GM23338 (cell line): ENCODE measurements at regions not wholly inside any gene's neighbourhood (a gene's known extent, or its start where the extent isn't known, plus 50 kb on each side); places are given as distances from the start of the nearest gene placed in this dataset.
A peak's percentile ranks its signal among the peaks of the same experiment; 100 is the strongest.

Experiments
- ATAC-seq: fragments of 200-7000 bp; cut with Tn5 transposase; 3 replicates; pipeline ENCODE4 v1.9.1; 2020
- DNase-seq: peaks from one replicate; pipeline ENCODE4 v3.0.0-alpha.2; 2015; ENCODE audit warnings: low spot score
- H2AFZ ChIP-seq: fragments of 200-600 bp; sonication (generic); 2 replicates; pipeline ENCODE4 v1.8.0; 2016; ENCODE audit warnings: antibody characterized with exemption, mild to moderate bottlenecking, moderate library complexity
- H3F3A ChIP-seq: fragments of 200-600 bp; sonication (generic); replicated peaks from 2 replicates; pipeline ENCODE4 v1.8.0; 2017; ENCODE audit warnings: antibody characterized with exemption, mixed run types, low read depth
- H3K27ac ChIP-seq: fragments of 200-600 bp; sonication (generic); 2 replicates; pipeline ENCODE4 v1.6.1; 2016; ENCODE audit warnings: low read depth
- H3K27me3 ChIP-seq: fragments of 200-600 bp; sonication (generic); 2 replicates; pipeline ENCODE4 v1.8.0; 2016; ENCODE audit warnings: mild to moderate bottlenecking, mixed run types, moderate library complexity; ENCODE audit not compliant: insufficient read depth
- H3K36me3 ChIP-seq: fragments of 200-600 bp; sonication (generic); 2 replicates; pipeline ENCODE4 v1.8.0; 2016; ENCODE audit warnings: mild to moderate bottlenecking; ENCODE audit not compliant: insufficient read depth
- H3K4me1 ChIP-seq: fragments of 200-600 bp; sonication (generic); 2 replicates; pipeline ENCODE4 v1.8.0; 2016; ENCODE audit warnings: mild to moderate bottlenecking, moderate library complexity; ENCODE audit not compliant: insufficient read depth
- H3K4me2 ChIP-seq: fragments of 200-600 bp; sonication (generic); 2 replicates; pipeline ENCODE4 v1.7.1; 2017; ENCODE audit warnings: mixed run types
- H3K4me3 ChIP-seq: fragments of 200-600 bp; sonication (generic); 2 replicates; pipeline ENCODE4 v1.6.1; 2016; ENCODE audit warnings: mixed run types
- H3K79me2 ChIP-seq: fragments of 200-600 bp; sonication (generic); replicated peaks from 2 replicates; pipeline ENCODE4 v1.8.0; 2017; ENCODE audit warnings: mild to moderate bottlenecking; ENCODE audit not compliant: insufficient read depth
- H3K9me2 ChIP-seq: fragments of 200-600 bp; sonication (generic); 2 replicates; pipeline ENCODE4 v1.8.0; 2017; ENCODE audit not compliant: insufficient read depth
- H4K20me1 ChIP-seq: fragments of 200-600 bp; sonication (generic); replicated peaks from 2 replicates; pipeline ENCODE4 v1.8.0; 2017; ENCODE audit warnings: mild to moderate bottlenecking; ENCODE audit not compliant: insufficient read depth
- H3K27ac Mint-ChIP-seq: 2 replicates; pipeline ENCODE4 v1.8.0; 2020; ENCODE audit warnings: inconsistent platforms, mild to moderate bottlenecking, moderate library complexity, mixed read lengths
- H3K27me3 Mint-ChIP-seq: 3 replicates; pipeline ENCODE4 v1.8.0; 2022; ENCODE audit warnings: low read depth, mild to moderate bottlenecking, moderate library complexity, mixed read lengths, inconsistent platforms; ENCODE audit not compliant: insufficient read depth, poor library complexity
- H3K36me3 Mint-ChIP-seq: 3 replicates; pipeline ENCODE4 v1.8.0; 2021; ENCODE audit warnings: low read depth, mild to moderate bottlenecking, inconsistent platforms, moderate library complexity, mixed read lengths
- H3K4me1 Mint-ChIP-seq: 3 replicates; pipeline ENCODE4 v1.8.0; 2020; ENCODE audit warnings: mild to moderate bottlenecking, inconsistent platforms, mixed read lengths
- H3K4me3 Mint-ChIP-seq: 3 replicates; pipeline ENCODE4 v1.8.0; 2021; ENCODE audit warnings: moderate library complexity, mild to moderate bottlenecking, inconsistent platforms, mixed read lengths
- H3K9me3 Mint-ChIP-seq: 3 replicates; pipeline ENCODE4 v1.8.0; 2020; ENCODE audit warnings: moderate library complexity, mild to moderate bottlenecking, inconsistent platforms, mixed read lengths
- CTCF ChIP-seq, 2 experiments: fragments of 200-600 bp in 1 of 2; sonication (generic) in 1 of 2; conservative IDR thresholded peaks; 2 replicates each; pipeline versions ENCODE4 v1.5.1 to v1.6.1; 2016 to 2017; ENCODE audit warnings: antibody characterized with exemption in 2 of 2, low read depth in 2 of 2, mild to moderate bottlenecking in 2 of 2, moderate library complexity in 1 of 2
- NANOG ChIP-seq: IDR thresholded peaks from 2 replicates; pipeline ENCODE4 v1.6.1; 2016; ENCODE audit warnings: antibody characterized with exemption, borderline replicate concordance
- REST ChIP-seq: IDR thresholded peaks from one replicate; pipeline ENCODE4 v1.6.1; 2018; ENCODE audit warnings: antibody characterized with exemption; ENCODE audit not compliant: unreplicated experiment
- ZNF331 ChIP-seq: fragments of 250-450 bp; sonication (Bioruptor Pico); IDR thresholded peaks from 2 replicates; pipeline ENCODE4 v1.5.0; 2020; ENCODE audit warnings: low read depth, mild to moderate bottlenecking, moderate library complexity
- ZNF462 ChIP-seq: fragments of 250-450 bp; sonication (Bioruptor Pico); IDR thresholded peaks from 2 replicates; pipeline ENCODE4 v1.5.0; 2020; ENCODE audit warnings: mild to moderate bottlenecking, moderate library complexity

- no peaks in the 10 kb centered on the region for H3K36me3 ChIP-seq
- no peaks in the 10 kb centered on the region for H3K36me3 Mint-ChIP-seq
- H3K9me3 Mint-ChIP-seq: peaks cover 2% of the 10 kb centered on the region; the same call in 1 of the 3 replicates
- H2AFZ ChIP-seq: no peak overlapping the region
- no peak overlapping the region for H3K27ac ChIP-seq
- H3K4me1 ChIP-seq: peaks cover 8% of the 10 kb centered on the region; the same call in 1 of the 2 replicates
- ATAC-seq (peak; percentile 63), DNase-seq (peak; percentile 67)
- H3K27me3 Mint-ChIP-seq: peaks cover 1% of the 10 kb centered on the region
- TF ChIP-seq ZNF462 (CRISPR knock-in tag): peak; percentile 37; the same call in 1 of the 2 replicates
- peak; percentile 55; the same call in 1 of the 2 replicates for TF ChIP-seq NANOG
- no peak for TF ChIP-seq CTCF (conservative IDR thresholded peaks at IDR 0.05; ENCODE audit: low read depth in 2 of 2)
- H3F3A ChIP-seq: no peaks in the 10 kb centered on the region
- no peaks in the 10 kb centered on the region; the same call in 1 of the 2 replicates for H3K9me2 ChIP-seq
- H3K4me2 ChIP-seq: no peak overlapping the region
- H3K27ac Mint-ChIP-seq: no peak overlapping the region
- no peak overlapping the region for H3K4me3 ChIP-seq
- H3K79me2 ChIP-seq: no peaks in the 10 kb centered on the region
- no peaks in the 10 kb centered on the region for H3K27me3 ChIP-seq
- H3K4me3 Mint-ChIP-seq: no peak overlapping the region
- H4K20me1 ChIP-seq: no peaks in the 10 kb centered on the region
- peaks cover 16% of the 10 kb centered on the region for H3K4me1 Mint-ChIP-seq
These were observed 254.3 kb upstream of the LRRC3B start for GRCh38 chr3:26368312-26368711.

GRCh38 chr3:26369133-26369532 is 253.4 kb upstream of the LRRC3B start:
- ATAC-seq: peak; percentile 93
- Histone ChIP-seq H4K20me1 (no peaks in the 10 kb centered on the region), H3K9me2 (no peaks in the 10 kb centered on the region; the same call in 1 of the 2 replicates), H3K79me2 (no peaks in the 10 kb centered on the region), H2AFZ (peak overlapping the region; percentile 64), H3K27ac (no peak overlapping the region), H3F3A (no peaks in the 10 kb centered on the region), H3K27me3 (no peaks in the 10 kb centered on the region), H3K36me3 (no peaks in the 10 kb centered on the region), H3K4me2 (no peak overlapping the region), H3K4me3 (no peak overlapping the region), H3K4me1 (peaks cover 8% of the 10 kb centered on the region; the same call in 1 of the 2 replicates)
- Mint-ChIP-seq H3K4me3 (no peak overlapping the region), H3K36me3 (no peaks in the 10 kb centered on the region), H3K27ac (no peak overlapping the region), H3K9me3 (no peaks in the 10 kb centered on the region), H3K4me1 (peaks cover 16% of the 10 kb centered on the region), H3K27me3 (peaks cover 1% of the 10 kb centered on the region)
- TF ChIP-seq ZNF331 (CRISPR knock-in tag) (no peak), REST (no peak), CTCF (conservative IDR thresholded peaks at IDR 0.05; ENCODE audit: low read depth in 2 of 2) (peak; percentile 59 to 74)
- DNase-seq: peak; percentile 49
